ENCODE measurements at regions not wholly inside any gene's neighbourhood (a gene's known extent, or its start where the extent isn't known, plus 50 kb on each side); places are given as distances from the start of the nearest gene placed in this dataset.

DNA sequence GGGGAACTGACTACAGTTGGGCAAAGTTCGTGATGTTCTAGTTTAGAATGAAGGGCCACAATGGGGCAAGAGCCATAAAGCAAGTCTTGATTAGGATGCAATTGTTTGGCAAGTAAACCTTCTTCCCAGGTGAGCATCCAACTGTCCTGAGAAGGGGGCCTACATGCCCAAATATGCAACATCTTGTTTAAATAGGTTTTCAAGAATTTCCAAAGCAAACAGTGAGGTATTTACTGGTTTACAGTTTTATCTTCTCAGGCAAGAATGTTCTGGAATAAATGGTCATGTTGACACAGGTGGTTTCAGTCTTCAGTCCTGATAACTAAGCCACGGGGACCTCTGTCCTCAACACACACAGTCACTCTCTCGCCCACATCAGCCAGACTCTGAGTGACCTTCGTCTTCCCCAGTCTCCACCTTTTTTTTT lies 90.3 kb upstream of the FAM174B start:
- TF ChIP-seq EZH2phosphoT487 (IDR thresholded peaks at IDR 0.05; ENCODE audit: low read depth): no peak
- TF ChIP-seq, protein P1, sequence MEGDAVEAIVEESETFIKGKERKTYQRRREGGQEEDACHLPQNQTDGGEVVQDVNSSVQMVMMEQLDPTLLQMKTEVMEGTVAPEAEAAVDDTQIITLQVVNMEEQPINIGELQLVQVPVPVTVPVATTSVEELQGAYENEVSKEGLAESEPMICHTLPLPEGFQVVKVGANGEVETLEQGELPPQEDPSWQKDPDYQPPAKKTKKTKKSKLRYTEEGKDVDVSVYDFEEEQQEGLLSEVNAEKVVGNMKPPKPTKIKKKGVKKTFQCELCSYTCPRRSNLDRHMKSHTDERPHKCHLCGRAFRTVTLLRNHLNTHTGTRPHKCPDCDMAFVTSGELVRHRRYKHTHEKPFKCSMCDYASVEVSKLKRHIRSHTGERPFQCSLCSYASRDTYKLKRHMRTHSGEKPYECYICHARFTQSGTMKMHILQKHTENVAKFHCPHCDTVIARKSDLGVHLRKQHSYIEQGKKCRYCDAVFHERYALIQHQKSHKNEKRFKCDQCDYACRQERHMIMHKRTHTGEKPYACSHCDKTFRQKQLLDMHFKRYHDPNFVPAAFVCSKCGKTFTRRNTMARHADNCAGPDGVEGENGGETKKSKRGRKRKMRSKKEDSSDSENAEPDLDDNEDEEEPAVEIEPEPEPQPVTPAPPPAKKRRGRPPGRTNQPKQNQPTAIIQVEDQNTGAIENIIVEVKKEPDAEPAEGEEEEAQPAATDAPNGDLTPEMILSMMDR (IDR thresholded peaks at IDR 0.05; ENCODE audit: low read depth, low read length): no peak
- Histone ChIP-seq H4K20me1 (ENCODE audit: insufficient read depth, low read length) (no peaks in the 10 kb centered on the region), H3K4me2 (ENCODE audit: low read length) (no peak overlapping the region), H3K9me3 (ENCODE audit: insufficient read depth, low read length) (no peaks in the 10 kb centered on the region), H3K9ac (ENCODE audit: low read length) (no peak overlapping the region), H3K27ac (ENCODE audit: low read length) (no peak overlapping the region), H2AFZ (ENCODE audit: low read depth, low read length) (no peak overlapping the region), H3K79me2 (ENCODE audit: low read length) (no peaks in the 10 kb centered on the region), H3K36me3 (replicated peaks; ENCODE audit: low read depth, low read length) (no peaks in the 10 kb centered on the region), H3K4me1 (ENCODE audit: low read length) (no peaks in the 10 kb centered on the region), H3K4me3 (ENCODE audit: low read length) (no peak overlapping the region), H3K27me3 (ENCODE audit: low read depth, low read length) (no peaks in the 10 kb centered on the region)

DNA sequence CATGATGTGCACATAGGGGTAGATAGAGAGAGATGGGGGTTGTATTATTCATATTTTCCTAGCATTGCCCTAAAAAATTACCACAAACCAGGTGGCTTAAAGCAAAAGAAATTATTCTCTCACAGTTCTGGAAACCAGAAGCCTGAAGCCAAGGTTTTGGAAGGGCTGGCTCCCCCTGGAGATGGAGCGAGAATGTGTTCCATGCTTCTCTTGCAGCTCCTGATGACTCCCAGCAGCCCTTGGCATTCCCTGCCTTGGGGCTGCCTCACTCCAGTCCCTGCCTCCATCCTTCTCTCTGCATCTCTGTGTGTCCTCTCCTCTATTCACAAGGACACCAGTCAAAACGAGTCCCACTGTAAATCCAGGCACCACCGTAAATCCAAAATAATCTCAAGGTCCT lies 91.5 kb upstream of the FAM174B start:
- H3K4me2 ChIP-seq (ENCODE audit: low read length): no peak overlapping the region
- H3K79me2 ChIP-seq (ENCODE audit: low read length): no peaks in the 10 kb centered on the region
- no peaks in the 10 kb centered on the region for H3K4me1 ChIP-seq (ENCODE audit: low read length)
- no peaks in the 10 kb centered on the region for H3K9me3 ChIP-seq (ENCODE audit: insufficient read depth, low read length)
- TF ChIP-seq, protein P1 (IDR thresholded peaks at IDR 0.05; ENCODE audit: low read depth, low read length): no peak
- TF ChIP-seq EZH2phosphoT487 (IDR thresholded peaks at IDR 0.05; ENCODE audit: low read depth): no peak
- H4K20me1 ChIP-seq (ENCODE audit: insufficient read depth, low read length): no peaks in the 10 kb centered on the region
- H3K27me3 ChIP-seq (ENCODE audit: low read depth, low read length): 0 out of 2 replicates have a peak, but pooled peaks cover 5% of the 10 kb centered on the region
- H3K27ac ChIP-seq (ENCODE audit: low read length): no peak overlapping the region
- H3K9ac ChIP-seq (ENCODE audit: low read length): no peak overlapping the region
- no peak overlapping the region for H3K4me3 ChIP-seq (ENCODE audit: low read length)
- no peak overlapping the region for H2AFZ ChIP-seq (ENCODE audit: low read depth, low read length)
- H3K36me3 ChIP-seq (replicated peaks; ENCODE audit: low read depth, low read length): no peaks in the 10 kb centered on the region

DNA sequence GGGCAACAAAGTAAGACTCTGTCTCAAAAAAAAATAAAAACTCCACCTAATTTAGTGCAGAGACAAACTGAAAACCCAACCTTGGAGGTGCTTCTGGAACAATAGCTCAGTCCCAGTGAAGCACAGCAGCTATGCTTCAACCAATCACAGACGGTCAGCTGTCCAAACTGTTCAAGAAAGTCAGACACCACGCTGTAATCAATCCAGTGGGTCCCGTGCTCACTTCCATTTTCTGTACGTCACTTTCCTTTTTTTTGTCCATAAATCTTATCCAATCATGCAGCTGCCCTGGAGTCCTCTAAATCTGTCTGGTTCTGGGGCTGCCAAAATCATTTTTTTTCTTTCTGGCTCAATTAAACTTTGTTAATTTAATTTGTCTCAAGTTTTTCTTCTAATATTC lies 93.6 kb upstream of the FAM174B start:
- no peaks in the 10 kb centered on the region for H3K36me3 ChIP-seq (replicated peaks; ENCODE audit: low read depth, low read length)
- peak overlapping the region; percentile 10; the same call in 1 of the 2 replicates for H2AFZ ChIP-seq (ENCODE audit: low read depth, low read length)
- H3K4me1 ChIP-seq (ENCODE audit: low read length): no peaks in the 10 kb centered on the region
- 0 out of 2 replicates have a peak, but pooled peaks cover 5% of the 10 kb centered on the region for H3K27me3 ChIP-seq (ENCODE audit: low read depth, low read length)
- no peaks in the 10 kb centered on the region for H3K79me2 ChIP-seq (ENCODE audit: low read length)
- H3K4me2 ChIP-seq (ENCODE audit: low read length): no peak overlapping the region
- no peak overlapping the region for H3K9ac ChIP-seq (ENCODE audit: low read length)
- H3K27ac ChIP-seq (ENCODE audit: low read length): no peak overlapping the region
- no peak overlapping the region for H3K4me3 ChIP-seq (ENCODE audit: low read length)
- no peaks in the 10 kb centered on the region for H4K20me1 ChIP-seq (ENCODE audit: insufficient read depth, low read length)
- H3K9me3 ChIP-seq (ENCODE audit: insufficient read depth, low read length): no peaks in the 10 kb centered on the region
- no peak for TF ChIP-seq EZH2phosphoT487 (IDR thresholded peaks at IDR 0.05; ENCODE audit: low read depth)
- TF ChIP-seq, protein P1 (IDR thresholded peaks at IDR 0.05; ENCODE audit: low read depth, low read length): no peak

DNA sequence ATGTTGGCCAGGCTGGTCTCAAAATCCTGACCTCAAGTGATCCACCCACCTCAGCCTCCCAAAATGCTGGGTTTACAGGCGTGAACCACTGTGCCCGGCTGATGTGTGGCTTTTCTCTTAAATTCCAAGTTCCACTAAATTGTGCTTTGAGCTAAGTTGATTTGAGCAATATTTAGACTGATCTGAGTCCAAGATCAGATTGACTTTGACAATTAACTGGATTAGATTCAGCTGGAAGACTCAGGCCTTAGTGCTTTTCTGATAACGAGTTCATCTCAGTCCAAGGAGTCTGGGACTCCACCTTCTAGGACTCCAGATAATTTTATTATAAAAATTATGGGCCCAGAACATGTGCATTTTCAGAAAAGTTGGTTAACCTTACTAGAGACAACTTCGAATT lies 94.4 kb upstream of the FAM174B start:
- Histone ChIP-seq H3K27me3 (ENCODE audit: low read depth, low read length) (0 out of 2 replicates have a peak, but pooled peaks cover 5% of the 10 kb centered on the region), H3K36me3 (replicated peaks; ENCODE audit: low read depth, low read length) (no peaks in the 10 kb centered on the region), H2AFZ (ENCODE audit: low read depth, low read length) (no peak overlapping the region), H3K9ac (ENCODE audit: low read length) (no peak overlapping the region), H3K9me3 (ENCODE audit: insufficient read depth, low read length) (no peaks in the 10 kb centered on the region), H3K4me1 (ENCODE audit: low read length) (no peaks in the 10 kb centered on the region), H4K20me1 (ENCODE audit: insufficient read depth, low read length) (no peaks in the 10 kb centered on the region), H3K27ac (ENCODE audit: low read length) (no peak overlapping the region), H3K4me3 (ENCODE audit: low read length) (no peak overlapping the region), H3K4me2 (ENCODE audit: low read length) (no peak overlapping the region), H3K79me2 (ENCODE audit: low read length) (no peaks in the 10 kb centered on the region)
- TF ChIP-seq EZH2phosphoT487 (IDR thresholded peaks at IDR 0.05; ENCODE audit: low read depth): no peak
- TF ChIP-seq, protein P1 (IDR thresholded peaks at IDR 0.05; ENCODE audit: low read depth, low read length): no peak

All from OCI-LY3 (cell line).